Neural cell (in vitro differentiated cells): ENCODE measurements at regions not wholly inside any gene's neighbourhood (a gene's known extent, or its start where the extent isn't known, plus 50 kb on each side); places are given as distances from the start of the nearest gene placed in this dataset.

ENCODE experiments used
- H2AFZ ChIP-seq: fragments of 200-600, 300-800 bp; sonication (generic), shearing (Covaris generic); 2 replicates; pipeline ENCODE4 v1.6.0; 2014; ENCODE audit warnings: low read depth, mild to moderate bottlenecking, antibody characterized with exemption, low read length, moderate library complexity
- H3F3A ChIP-seq: fragments of 200-600 bp; shearing (Covaris generic); 2 replicates; pipeline ENCODE4 v1.6.1; 2016; ENCODE audit warnings: mild to moderate bottlenecking, moderate library complexity, mixed read lengths, antibody characterized with exemption, low read length; ENCODE audit not compliant: insufficient read depth, poor library complexity, severe bottlenecking
- H3K27ac ChIP-seq: fragments of 200-600, 300-800 bp; sonication (generic), shearing (Covaris generic); 2 replicates; pipeline ENCODE4 v1.5.1; 2014; ENCODE audit warnings: mild to moderate bottlenecking, low read length, moderate library complexity
- H3K27me3 ChIP-seq: fragments of 300-800, 200-600 bp; sonication (generic), shearing (Covaris generic); 2 replicates; pipeline ENCODE4 v1.6.0; 2014; ENCODE audit warnings: mild to moderate bottlenecking, low read depth, low read length, moderate library complexity; ENCODE audit not compliant: insufficient read depth
- H3K36me3 ChIP-seq: fragments of 300-800, 200-600 bp; sonication (generic), shearing (Covaris generic); 2 replicates; pipeline ENCODE4 v1.5.1; 2014; ENCODE audit warnings: mild to moderate bottlenecking, antibody characterized with exemption, low read length, moderate library complexity; ENCODE audit not compliant: insufficient read depth
- H3K4me2 ChIP-seq: fragments of 300-800, 200-600 bp; sonication (generic), shearing (Covaris generic); 2 replicates; pipeline ENCODE4 v1.6.0; 2014; ENCODE audit warnings: mild to moderate bottlenecking, low read length
- H3K4me3 ChIP-seq: fragments of 300-800, 200-600 bp; sonication (generic), shearing (Covaris generic); 2 replicates; pipeline ENCODE4 v1.5.1; 2014; ENCODE audit warnings: mild to moderate bottlenecking, low read length, moderate library complexity
- H3K79me2 ChIP-seq: fragments of 200-600 bp; shearing (Covaris generic); replicated peaks from 2 replicates; pipeline ENCODE4 v1.6.0; 2014; ENCODE audit warnings: mild to moderate bottlenecking, low read length, moderate library complexity; ENCODE audit not compliant: insufficient read depth
- H3K9ac ChIP-seq: fragments of 300-800, 200-600 bp; sonication (generic), shearing (Covaris generic); 2 replicates; pipeline ENCODE4 v1.6.1; 2016; ENCODE audit warnings: mild to moderate bottlenecking, low read length, mixed read lengths
- H3K9me2 ChIP-seq: fragments of 200-600 bp; shearing (Covaris generic); 2 replicates; pipeline ENCODE4 v1.6.1; 2016; ENCODE audit warnings: mild to moderate bottlenecking, low read length, mixed read lengths; ENCODE audit not compliant: insufficient read depth
- H3K9me3 ChIP-seq: fragments of 200-600, 300-800 bp; sonication (generic), shearing (Covaris generic); 2 replicates; pipeline ENCODE4 v1.6.1; 2016; ENCODE audit warnings: mild to moderate bottlenecking, mixed run types, low read length, moderate library complexity, mixed read lengths
- H4K20me1 ChIP-seq: fragments of 200-600 bp; shearing (Covaris generic); 2 replicates; pipeline ENCODE4 v1.6.1; 2016; ENCODE audit warnings: mild to moderate bottlenecking, mixed run types; ENCODE audit not compliant: insufficient read depth
- CTCF ChIP-seq: fragments of 450-650 bp; IDR thresholded peaks from 2 replicates; pipeline ENCODE4 v1.5.1; 2014; ENCODE audit warnings: antibody characterized with exemption, mild to moderate bottlenecking, moderate library complexity; ENCODE audit not compliant: poor library complexity, severe bottlenecking
- EP300 ChIP-seq: fragments of 450-650 bp; conservative IDR thresholded peaks from 2 replicates; pipeline ENCODE4 v1.6.1; 2014; ENCODE audit warnings: antibody characterized with exemption, mild to moderate bottlenecking, moderate library complexity; ENCODE audit not compliant: poor library complexity, severe bottlenecking
- EZH2 ChIP-seq: fragments of 200-600, 300-800 bp; shearing (Covaris generic), sonication (generic); IDR thresholded peaks from 2 replicates; pipeline ENCODE4 v1.6.1; 2014; ENCODE audit warnings: antibody characterized with exemption, low read length, borderline replicate concordance, mild to moderate bottlenecking; ENCODE audit not compliant: insufficient read depth, poor library complexity, severe bottlenecking
- MXI1 ChIP-seq: fragments of 450-650 bp; conservative IDR thresholded peaks from 2 replicates; pipeline ENCODE4 v1.6.1; 2014; ENCODE audit warnings: antibody characterized with exemption, mild to moderate bottlenecking; ENCODE audit not compliant: poor library complexity, severe bottlenecking
- POLR2AphosphoS5 ChIP-seq: IDR thresholded peaks from 2 replicates; pipeline ENCODE4 v1.6.1; 2012
- RAD21 ChIP-seq: fragments of 450-650 bp; conservative IDR thresholded peaks from 2 replicates; pipeline ENCODE4 v1.6.1; 2014; ENCODE audit warnings: antibody characterized with exemption, mild to moderate bottlenecking, moderate library complexity
- REST ChIP-seq: IDR thresholded peaks from 2 replicates; pipeline ENCODE4 v1.6.1; 2012; ENCODE audit warnings: borderline replicate concordance
- SMC3 ChIP-seq: fragments of 450-650 bp; conservative IDR thresholded peaks from 2 replicates; pipeline ENCODE4 v1.6.1; 2014; ENCODE audit warnings: antibody characterized with exemption, mild to moderate bottlenecking, moderate library complexity; ENCODE audit not compliant: poor library complexity
- TAF1 ChIP-seq: IDR thresholded peaks from 2 replicates; pipeline ENCODE4 v1.6.1; 2012; ENCODE audit warnings: low read depth

- H3K27me3 ChIP-seq: no peaks in the 10 kb centered on the region
- no peak for TF ChIP-seq RAD21
- no peak for TF ChIP-seq CTCF
- TF ChIP-seq SMC3: no peak
- no peak for TF ChIP-seq EZH2
- TF ChIP-seq MXI1: no peak
- no peak for TF ChIP-seq EP300
- no peaks in the 10 kb centered on the region for H3K9me2 ChIP-seq
- H3K27ac ChIP-seq: peak overlapping the region; percentile 80
- H3K9ac ChIP-seq: no peak overlapping the region
- H3K4me3 ChIP-seq: no peak overlapping the region
- no peaks in the 10 kb centered on the region for H3K79me2 ChIP-seq
- H3K36me3 ChIP-seq: no peaks in the 10 kb centered on the region
- H3F3A ChIP-seq: peaks cover 7% of the 10 kb centered on the region
- no peak overlapping the region for H2AFZ ChIP-seq
- H4K20me1 ChIP-seq: no peaks in the 10 kb centered on the region
- H3K9me3 ChIP-seq: no peaks in the 10 kb centered on the region
- no peak overlapping the region for H3K4me2 ChIP-seq
Measured at GRCh38 chr5:13186177-13186576, 758.3 kb downstream of the DNAH5 start.

GRCh38 chr5:13179407-13180087 lies 764.9 kb downstream of the DNAH5 start:
- Histone ChIP-seq H3K27me3 (no peaks in the 10 kb centered on the region), H3K9me2 (no peaks in the 10 kb centered on the region), H3K4me3 (peak overlapping the region; percentile 42), H3K79me2 (no peaks in the 10 kb centered on the region), H3K27ac (peak overlapping the region; percentile 77), H3F3A (no peaks in the 10 kb centered on the region), H3K4me2 (peak overlapping the region; percentile 43), H3K9ac (peak overlapping the region; percentile 41), H3K9me3 (no peaks in the 10 kb centered on the region), H3K36me3 (no peaks in the 10 kb centered on the region), H4K20me1 (no peaks in the 10 kb centered on the region), H2AFZ (no peak overlapping the region)
- TF ChIP-seq REST (no peak), CTCF (no peak), TAF1 (no peak), EP300 (peak; percentile 64), POLR2AphosphoS5 (peak; percentile 20)
